Neural crest cell (in vitro differentiated cells): ENCODE measurements at regions not wholly inside any gene's neighbourhood (a gene's known extent, or its start where the extent isn't known, plus 50 kb on each side); places are given as distances from the start of the nearest gene placed in this dataset.

Experiments used
- DNase-seq: peaks from one replicate; pipeline ENCODE4 v3.0.0; 2021; ENCODE audit warnings: low read depth, mixed read lengths, low spot score
- H3K27ac Mint-ChIP-seq: one replicate; pipeline ENCODE4 v1.8.0; 2021; ENCODE audit warnings: mild to moderate bottlenecking, mixed read lengths; ENCODE audit not compliant: unreplicated experiment
- H3K27me3 Mint-ChIP-seq: 2 replicates; pipeline ENCODE4 v1.8.0; 2021; ENCODE audit warnings: low read depth, mild to moderate bottlenecking, mixed read lengths
- H3K36me3 Mint-ChIP-seq: 2 replicates; pipeline ENCODE4 v1.8.0; 2021; ENCODE audit warnings: low read depth, mild to moderate bottlenecking, mixed read lengths
- H3K4me1 Mint-ChIP-seq: 2 replicates; pipeline ENCODE4 v1.8.0; 2021; ENCODE audit warnings: mixed read lengths
- H3K4me3 Mint-ChIP-seq: one replicate; pipeline ENCODE4 v1.8.0; 2021; ENCODE audit warnings: mild to moderate bottlenecking, mixed read lengths
- H3K9me3 Mint-ChIP-seq: 2 replicates; pipeline ENCODE4 v1.8.0; 2021; ENCODE audit warnings: mixed read lengths
- CTCF ChIP-seq: fragments of 200-600 bp; sonication (generic); conservative IDR thresholded peaks from 2 replicates; pipeline ENCODE4 v1.5.0; 2021; ENCODE audit warnings: antibody characterized with exemption, mild to moderate bottlenecking

- Mint-ChIP-seq H3K4me1 (no peaks in the 10 kb centered on the region), H3K27me3 (peaks cover 31% of the 10 kb centered on the region), H3K36me3 (no peaks in the 10 kb centered on the region), H3K4me3 (no peak overlapping the region), H3K9me3 (no peaks in the 10 kb centered on the region), H3K27ac (no peak overlapping the region)
- no peak for TF ChIP-seq CTCF
- no peak for DNase-seq
These were observed 408.0 kb downstream of the MATN1 start for GRCh38 chr1:30315185-30315960.

- Mint-ChIP-seq H3K27me3 (peaks cover 31% of the 10 kb centered on the region), H3K9me3 (no peaks in the 10 kb centered on the region), H3K36me3 (no peaks in the 10 kb centered on the region), H3K4me1 (no peaks in the 10 kb centered on the region), H3K4me3 (no peak overlapping the region), H3K27ac (no peak overlapping the region)
- DNase-seq, result no peak
- TF ChIP-seq CTCF, result no peak
These were observed 408.8 kb downstream of the MATN1 start for GRCh38 chr1:30314591-30314990.

- no peak for DNase-seq
- Mint-ChIP-seq H3K9me3 (no peaks in the 10 kb centered on the region), H3K4me3 (no peak overlapping the region), H3K27ac (no peak overlapping the region), H3K4me1 (no peaks in the 10 kb centered on the region), H3K36me3 (no peaks in the 10 kb centered on the region), H3K27me3 (peaks cover 31% of the 10 kb centered on the region)
- no peak for TF ChIP-seq CTCF
These were observed 409.8 kb downstream of the MATN1 start for GRCh38 chr1:30313584-30313983.

- H3K4me1 Mint-ChIP-seq, result no peaks in the 10 kb centered on the region
- no peaks in the 10 kb centered on the region for H3K36me3 Mint-ChIP-seq
- no peak overlapping the region for H3K4me3 Mint-ChIP-seq
- no peaks in the 10 kb centered on the region for H3K9me3 Mint-ChIP-seq
- H3K27ac Mint-ChIP-seq, result no peak overlapping the region
- H3K27me3 Mint-ChIP-seq, result peaks cover 31% of the 10 kb centered on the region
- DNase-seq, result no peak
- TF ChIP-seq CTCF, result no peak
These were observed 410.2 kb downstream of the MATN1 start for GRCh38 chr1:30313176-30313575.

GRCh38 chr1:30312226-30312625 lies 411.2 kb downstream of the MATN1 start:
- DNase-seq, result no peak
- no peaks in the 10 kb centered on the region for H3K36me3 Mint-ChIP-seq
- H3K4me1 Mint-ChIP-seq, result no peaks in the 10 kb centered on the region
- H3K4me3 Mint-ChIP-seq, result no peak overlapping the region
- no peak for TF ChIP-seq CTCF
- no peak overlapping the region for H3K27ac Mint-ChIP-seq
- peaks cover 31% of the 10 kb centered on the region for H3K27me3 Mint-ChIP-seq
- H3K9me3 Mint-ChIP-seq, result no peaks in the 10 kb centered on the region
